CD1c-positive myeloid dendritic cell (primary cell): ENCODE measurements at regions not wholly inside any gene's neighbourhood (a gene's known extent, or its start where the extent isn't known, plus 50 kb on each side); places are given as distances from the start of the nearest gene placed in this dataset.

ENCODE experiments used
- DNase-seq: peaks from one replicate; pipeline ENCODE4 v3.0.0-alpha.2; 2016; ENCODE audit errors: extremely low spot score

DNA sequence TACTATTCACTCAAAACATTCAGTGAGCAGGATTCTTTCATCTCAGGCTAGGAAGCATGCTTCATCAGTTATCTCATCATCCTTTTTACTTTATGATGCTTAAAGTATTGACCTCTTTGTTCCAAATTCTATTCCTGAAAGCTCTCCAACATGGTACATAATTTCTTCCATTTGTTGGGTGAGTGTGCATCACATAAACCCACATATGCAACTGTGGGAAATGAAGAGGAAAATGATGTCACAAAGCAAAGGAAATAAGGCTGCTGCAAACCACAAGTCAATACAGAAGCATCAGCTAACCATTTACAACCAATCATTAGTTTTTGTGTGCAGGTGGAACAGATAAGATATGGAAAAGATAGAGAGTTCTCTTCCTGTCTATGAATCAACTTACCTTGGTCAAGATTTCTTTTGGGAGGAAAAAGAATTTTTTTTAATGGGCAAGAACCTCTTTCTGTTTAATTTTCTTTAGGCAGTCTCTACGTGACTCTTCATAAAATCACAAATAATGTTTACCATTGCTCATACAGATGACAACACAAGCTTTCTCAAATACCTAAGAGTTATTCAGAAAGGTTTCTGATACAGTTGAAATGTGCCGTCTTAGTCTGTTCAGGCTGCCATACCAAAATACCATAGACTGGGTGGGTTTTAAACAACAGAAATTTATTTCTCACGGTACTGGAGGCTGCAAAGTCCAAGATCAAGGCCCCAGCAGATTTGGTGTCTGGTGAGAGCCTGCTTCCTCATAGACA, 259.9 kb downstream of the ADGRG6 start:
- no peak for DNase-seq

DNA sequence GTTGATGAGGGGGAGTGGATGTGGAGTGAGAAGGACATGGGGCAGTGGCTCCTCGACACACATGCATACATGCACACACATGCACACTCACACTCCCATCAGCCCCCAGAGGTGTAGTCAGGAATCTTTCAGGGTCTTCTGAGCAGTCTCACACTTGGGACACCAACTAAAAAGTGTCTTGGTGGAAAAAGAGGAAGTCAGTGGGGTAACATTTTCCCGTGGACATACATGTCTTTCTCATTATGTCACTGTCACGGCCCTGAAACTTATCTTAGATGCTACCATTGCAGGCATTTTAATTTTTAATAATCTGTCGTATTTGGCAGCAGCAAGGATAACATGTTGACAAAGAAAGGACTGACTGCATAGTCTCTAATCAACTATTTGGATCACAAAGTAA, 261.1 kb downstream of the ADGRG6 start:
- DNase-seq = no peak

DNA sequence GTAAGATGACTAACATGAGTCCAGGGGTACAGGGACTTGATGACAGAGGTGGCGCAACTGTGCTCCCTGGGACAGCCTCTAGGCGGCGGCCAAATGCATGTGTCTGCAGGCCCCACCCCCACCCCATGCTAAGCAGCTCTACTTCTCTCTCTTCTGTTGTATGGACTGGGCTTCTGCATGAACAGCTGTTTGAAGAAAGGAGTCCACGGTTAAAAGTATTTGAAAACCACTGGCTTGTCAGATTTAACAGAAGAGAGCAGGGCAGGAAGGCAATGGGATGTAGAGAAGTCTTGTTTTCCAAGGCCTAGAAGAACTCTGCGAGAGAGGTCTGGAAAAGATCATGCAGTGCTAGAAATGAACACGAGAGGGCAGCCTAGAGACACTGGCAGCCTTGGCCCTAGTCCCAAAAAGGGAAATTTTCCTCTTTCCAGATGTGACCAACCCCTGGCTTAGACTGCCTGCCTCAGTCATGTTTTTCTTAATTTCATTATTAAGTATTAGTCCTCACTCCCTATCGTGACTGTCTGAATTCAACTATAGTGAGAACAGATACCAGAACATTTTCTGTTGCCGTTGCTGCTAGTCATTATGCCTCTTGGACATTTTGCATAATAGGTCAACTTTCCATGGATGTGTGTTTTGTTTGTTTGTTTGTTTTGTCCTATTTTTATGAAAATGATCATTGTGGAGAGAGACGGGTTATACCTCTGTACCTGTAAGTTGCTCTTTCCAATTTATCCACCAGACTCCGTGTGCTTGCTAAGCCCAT, 265.0 kb downstream of the ADGRG6 start:
- DNase-seq = peak; percentile 66

DNA sequence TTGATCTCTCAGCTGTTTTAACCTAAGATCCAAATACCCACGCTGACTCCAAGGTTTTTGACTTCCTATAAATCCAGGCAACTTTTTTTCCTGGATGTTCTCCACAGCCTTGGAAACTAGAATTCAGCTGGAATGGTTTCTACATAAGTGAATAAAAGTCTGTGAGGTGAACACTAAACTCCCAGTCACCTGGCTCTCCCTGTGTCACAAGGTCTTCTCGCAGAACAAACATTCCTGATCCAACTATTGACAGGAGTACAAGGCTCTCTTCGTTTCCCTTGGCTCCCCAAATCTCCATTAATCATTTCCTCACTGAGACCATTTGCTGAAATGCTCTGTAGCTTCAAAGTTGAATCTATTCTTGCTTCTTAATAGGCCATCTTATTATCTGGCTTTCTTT, 265.7 kb downstream of the ADGRG6 start:
- no peak for DNase-seq

DNA sequence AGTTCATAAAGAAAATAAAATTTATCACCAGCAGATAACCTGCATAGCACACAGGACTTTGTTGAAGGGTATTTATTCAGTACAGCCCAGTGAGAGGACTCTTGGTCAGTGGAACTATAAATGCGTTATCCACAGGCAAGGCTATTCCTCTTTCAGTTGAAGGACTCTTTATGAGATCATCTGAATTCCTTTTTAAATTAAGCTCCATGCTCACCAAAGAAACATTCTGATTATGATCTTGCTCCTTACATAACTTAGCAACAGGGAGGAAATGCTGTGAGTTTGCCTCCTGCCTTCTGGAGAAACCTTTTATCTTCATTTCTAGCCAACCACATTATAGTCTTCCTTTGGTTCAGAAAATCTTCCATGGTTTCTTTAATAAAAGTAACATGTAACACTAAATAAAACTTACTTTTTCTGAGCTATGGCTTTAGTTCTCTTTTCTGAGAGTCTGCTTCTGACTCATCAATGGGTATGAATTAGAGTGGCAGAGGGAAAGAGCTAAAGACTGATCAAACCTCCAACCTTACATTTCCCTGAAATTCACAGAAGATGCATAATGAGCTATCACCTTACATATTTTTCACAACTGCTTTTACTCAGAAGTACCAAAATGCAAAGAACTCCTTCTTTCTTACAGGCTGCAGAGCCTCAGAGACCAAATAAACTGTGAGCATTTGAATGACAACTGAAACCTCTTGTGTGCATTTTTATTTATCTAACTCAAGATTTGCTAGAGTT, 267.2 kb downstream of the ADGRG6 start:
- DNase-seq = no peak

DNA sequence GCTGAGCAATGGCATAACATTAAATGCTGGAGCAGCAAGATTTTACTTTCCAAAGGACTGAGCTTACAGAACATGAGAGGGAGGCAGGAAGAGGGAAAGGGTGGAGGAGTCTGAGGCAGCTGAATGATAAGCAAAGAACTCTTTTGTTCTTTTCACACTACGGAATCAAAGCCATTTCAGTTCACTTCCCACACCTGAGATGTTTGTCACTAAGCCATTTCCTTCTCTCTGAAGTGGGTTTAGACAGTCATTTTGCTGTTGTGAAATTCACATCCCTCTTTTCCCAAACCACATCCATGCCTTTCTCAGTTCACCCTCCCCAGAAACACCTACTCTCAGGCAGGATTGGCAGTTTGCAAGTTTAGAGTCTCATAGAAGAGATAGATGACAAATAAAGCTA, 267.9 kb downstream of the ADGRG6 start:
- DNase-seq = no peak

DNA sequence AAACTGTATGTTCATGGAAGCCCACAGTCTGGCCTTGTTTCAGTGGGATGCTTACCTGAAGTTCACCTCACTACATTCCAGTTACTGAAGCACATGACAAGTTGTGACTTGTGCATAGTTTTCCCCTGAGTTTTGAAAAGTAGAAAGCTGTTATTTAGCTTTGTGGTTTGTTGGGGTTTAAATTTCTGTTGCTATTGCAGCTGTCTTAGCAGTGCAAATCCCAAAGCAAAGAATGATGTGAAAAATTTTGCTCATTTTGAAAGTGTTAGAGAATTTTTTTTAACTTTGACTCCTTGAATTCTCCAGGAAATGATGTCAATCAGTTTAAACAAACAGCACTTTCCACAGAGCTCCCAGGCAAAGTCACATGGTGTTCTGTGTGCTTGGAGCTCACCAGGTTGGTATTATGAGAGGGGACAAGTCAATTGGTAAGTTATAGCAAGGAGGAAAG, 268.4 kb downstream of the ADGRG6 start:
- no peak for DNase-seq

DNA sequence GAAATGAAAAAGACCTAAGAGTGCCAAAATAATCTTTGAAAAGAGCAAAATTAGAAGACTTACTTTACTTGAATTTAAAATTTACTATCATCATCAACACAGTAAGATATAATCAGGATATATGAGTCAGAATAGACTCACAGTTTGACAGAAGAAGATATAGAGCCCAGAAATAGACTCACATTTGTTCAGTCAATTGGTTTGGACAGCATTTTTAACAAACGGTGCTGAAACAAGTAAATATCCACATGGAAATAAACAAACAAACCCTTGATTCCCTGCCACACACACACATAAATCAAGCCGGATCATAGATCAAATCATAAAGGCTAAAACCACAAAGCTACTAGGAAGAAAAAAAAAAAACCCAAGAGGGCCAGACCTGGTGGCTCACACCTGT, 291.1 kb downstream of the ADGRG6 start:
- no peak for DNase-seq

DNA sequence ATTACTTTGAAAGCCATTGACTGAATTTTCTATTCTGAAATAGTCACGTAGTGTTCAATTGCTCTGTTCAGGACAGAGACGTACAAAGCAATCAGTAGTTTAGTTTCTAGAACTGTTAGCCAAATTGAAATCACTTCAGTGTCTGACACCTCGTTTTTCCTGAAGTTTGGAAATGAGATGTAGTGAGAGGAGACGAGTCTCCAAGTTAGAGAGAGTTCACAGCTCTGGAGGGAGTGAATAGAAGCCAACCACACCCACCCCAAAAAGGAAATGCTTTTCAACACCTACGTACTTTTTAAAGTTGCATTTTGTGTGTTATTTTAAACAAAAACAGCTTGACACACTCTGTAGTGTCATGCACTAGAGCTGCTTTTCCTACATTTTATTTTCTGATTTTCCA, 296.0 kb downstream of the ADGRG6 start:
- no peak for DNase-seq

DNA sequence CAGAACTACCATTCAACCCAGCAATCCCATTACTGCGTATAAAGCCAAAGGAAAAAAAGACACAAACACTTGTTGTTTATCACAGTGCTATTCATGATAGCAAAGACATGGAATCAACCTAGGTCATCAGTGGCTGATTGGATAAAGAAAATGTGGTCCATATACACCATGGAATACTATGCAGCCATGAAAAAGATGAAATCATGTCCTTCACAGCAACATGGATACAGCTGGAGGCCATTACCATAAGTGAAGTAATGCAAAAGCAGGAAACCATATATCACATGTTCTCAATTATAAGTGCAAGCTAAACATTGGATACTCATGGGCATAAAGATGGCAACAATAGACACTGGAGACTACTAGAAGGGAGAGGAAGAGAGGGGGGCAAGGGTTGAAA, 299.6 kb downstream of the ADGRG6 start:
- no peak for DNase-seq

DNA sequence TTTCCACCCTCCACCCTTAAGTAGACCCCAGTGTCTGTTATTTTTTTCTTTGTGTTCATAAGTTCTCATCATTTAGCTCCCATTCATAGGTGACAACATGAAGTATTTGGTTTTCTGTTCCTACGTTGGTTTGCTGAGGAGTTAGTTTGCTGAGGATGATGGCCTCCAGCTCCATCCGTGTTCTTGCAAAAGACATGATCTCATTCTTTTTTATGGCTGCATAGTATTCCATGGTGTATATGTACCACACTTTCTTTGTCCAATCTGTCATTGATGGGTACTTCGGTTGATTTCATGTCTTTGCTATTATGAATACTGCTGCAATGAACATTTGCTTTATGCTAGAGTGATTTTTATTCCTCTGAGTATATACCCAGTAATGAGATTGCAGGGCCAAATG, 301.2 kb downstream of the ADGRG6 start:
- DNase-seq = no peak

DNA sequence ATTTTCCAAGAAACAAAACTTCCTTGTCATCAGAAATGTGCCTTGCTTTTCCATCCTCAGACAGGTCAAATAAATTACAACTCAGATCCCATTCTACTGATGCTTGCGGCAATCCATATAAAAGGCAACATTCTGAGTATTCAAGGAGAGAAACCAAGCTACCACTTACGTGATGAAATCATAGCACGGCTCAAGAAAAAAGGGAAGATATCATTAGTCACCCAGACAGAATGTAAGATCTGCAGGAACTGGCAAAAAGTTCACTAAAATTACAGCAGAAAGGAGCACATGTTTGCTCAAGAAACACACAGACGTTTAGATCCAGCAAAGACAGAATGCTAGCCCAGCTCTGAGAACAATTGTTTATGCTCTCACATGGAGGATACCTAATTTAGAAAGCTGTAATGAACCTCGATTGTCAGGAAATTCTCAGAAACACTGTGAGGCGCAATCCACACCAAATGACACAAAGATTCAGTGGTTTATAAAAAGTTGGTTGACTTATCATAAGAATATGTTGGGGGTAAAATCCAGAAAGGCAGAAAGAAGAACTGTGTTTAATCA, 304.2 kb downstream of the ADGRG6 start:
- peak; percentile 3 for DNase-seq

DNA sequence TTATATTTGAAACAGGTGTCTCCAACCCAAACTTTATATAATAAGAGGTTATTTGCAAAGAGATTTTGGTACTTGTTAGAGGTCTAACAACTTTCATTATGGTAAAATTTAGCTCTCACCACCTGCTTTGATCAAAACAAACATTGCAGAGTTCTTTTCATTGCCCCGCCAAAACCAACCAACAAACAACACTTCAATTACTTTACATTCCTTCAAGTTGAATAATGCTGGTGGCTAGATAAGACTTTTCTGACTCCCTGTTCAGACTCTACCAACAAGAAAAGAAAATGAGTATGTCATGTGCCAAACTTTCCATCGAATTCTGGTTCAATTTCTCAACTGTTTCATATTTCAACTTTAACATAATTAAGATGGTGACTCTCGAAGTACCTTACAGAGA, 311.1 kb downstream of the ADGRG6 start:
- no peak for DNase-seq

DNA sequence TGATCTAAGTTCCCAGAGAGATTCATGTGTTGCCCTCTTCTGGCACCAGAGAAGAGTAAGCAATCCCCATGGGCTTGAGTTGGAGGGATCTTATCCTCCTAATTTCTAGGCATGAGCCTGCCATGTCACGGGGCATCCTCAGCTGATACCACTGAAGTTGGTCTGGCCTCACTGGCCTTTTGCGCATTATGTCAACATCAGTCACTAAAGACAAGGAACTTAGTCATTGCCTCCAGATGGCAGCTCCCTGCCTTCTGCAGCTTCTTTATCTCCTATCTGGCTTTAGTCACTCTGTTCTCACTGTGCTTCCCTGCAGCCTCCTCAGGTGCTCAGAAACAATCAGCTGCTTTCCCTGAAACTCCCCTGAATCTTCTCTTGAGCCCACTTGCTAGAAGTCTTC, 312.2 kb downstream of the ADGRG6 start:
- no peak for DNase-seq

DNA sequence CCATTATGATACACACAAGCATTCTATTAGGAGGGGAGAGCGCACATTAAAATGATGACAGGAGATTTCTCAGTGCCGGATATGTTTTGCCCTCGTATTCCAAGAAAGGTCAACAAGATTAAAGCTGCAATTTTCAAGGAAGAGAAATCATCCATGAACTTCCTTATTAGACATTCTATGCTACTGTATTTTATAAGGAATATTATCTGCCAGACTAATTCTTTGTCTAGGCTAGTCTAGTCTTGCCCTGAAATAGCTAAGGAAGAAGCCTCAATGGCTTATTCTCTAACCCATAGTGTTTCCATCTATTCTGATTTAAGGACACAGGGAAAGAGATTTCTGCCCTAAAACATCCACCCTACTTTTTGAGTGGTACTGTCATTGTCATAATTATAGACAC, 315.4 kb downstream of the ADGRG6 start:
- DNase-seq = no peak

DNA sequence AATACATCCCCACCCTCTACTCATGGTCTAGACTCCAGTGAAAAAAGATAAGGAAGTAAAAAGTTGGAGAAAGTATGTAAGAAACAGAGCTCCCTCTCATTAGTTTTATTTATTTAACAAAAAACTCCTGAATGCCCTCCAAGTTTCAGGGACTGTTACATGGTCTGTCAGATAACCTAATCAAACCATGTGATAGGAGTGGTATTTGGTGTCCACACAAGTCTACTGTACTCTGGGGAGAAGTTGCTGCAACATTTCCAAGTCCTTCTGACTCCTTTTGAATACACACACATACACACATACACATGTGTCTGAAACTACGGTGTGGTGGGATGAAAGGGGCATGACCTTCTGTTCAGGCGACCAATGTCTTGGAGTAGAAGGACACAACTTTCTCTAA, 320.0 kb downstream of the ADGRG6 start:
- DNase-seq = no peak

DNA sequence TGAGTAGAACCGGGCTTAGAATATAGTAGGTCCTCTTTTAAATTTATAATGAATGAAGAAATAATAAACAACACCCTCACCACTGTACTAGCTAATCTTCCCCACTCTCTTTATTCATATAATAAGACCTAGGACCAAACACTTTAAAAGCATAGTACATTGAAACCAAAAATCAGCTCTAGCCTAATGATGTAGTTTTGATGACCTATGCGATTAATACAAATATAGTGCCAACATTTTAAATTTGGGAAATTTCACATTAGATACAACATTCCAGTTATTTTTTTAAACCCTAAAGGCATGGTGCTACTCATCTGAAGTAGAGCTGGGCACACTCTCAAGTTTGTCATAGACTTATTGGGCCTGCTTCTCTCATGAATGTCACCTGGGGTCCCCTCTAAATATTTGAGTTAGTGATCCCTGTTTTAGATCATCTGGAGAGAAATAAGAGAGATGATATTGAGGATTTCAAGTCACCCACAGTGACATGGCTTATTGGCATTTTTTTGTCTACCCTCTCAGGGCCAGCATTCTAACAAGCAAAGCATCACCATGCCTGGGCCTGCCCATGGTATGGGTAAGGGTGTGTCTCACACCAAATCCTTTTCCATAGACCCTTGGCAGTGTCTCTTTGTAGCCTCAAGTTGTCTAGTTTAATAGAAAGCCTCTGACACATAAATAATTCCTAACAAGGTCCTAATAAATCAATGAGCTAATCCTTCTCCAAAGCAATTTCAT, 319.8 kb downstream of the HIVEP2 start:
- no peak for DNase-seq

DNA sequence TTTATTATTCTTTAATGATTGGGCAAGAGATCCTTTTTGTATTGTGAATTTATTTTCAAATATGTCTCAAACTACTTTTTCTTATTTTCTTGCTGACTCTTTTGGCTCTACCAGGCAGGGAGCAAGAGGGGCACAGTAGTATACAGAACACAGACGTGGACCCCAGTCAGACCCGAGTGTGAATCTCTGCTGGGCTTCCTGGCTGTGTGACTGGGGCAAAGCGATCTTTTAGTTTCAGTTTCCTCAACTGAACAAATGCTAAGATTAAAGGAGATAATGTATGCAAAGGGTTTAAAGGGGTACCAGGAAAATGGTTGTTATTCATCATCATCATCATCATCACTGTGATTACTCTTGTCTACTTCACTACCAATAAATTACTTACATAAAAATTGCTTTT, 317.5 kb downstream of the HIVEP2 start:
- no peak for DNase-seq

DNA sequence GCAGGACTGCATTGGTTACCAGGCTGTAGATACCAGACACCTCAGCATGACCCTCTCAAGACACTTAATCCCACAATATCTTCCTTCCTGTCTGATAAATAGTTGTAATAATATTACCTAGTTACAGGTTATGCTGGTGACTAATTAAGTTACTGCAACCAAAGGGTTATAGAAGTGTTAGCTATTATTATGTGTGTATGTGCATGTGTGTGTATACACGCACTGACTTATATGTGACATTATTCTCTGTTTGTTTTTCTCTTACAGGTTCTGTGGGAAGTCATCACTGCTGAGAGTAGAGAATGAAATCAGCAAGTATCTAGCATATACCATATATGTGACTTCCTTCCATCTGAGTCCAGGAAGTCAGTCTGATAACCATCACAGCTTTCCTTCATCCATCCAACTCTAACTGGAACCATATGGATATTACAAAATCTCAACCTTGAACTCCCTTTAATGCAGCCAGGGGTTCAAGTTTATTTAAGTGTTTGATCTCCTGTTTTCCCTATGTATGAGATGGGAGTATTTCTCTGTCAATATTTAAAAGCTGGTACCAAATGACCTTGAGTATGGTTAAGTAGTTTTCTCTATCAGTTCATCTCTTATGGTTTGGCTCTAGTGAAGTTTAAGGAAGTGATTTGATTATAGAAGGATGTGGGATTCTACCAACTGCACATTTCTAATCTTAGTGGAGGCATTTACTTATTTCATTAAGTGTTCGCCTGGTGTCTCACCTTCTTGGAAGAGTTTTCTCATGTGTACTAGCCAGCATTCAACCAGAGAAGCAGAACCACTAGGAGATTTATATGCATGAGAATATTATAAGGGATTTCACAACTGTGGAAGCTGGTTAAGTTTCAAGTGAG, 313.2 kb downstream of the HIVEP2 start:
- DNase-seq = no peak

DNA sequence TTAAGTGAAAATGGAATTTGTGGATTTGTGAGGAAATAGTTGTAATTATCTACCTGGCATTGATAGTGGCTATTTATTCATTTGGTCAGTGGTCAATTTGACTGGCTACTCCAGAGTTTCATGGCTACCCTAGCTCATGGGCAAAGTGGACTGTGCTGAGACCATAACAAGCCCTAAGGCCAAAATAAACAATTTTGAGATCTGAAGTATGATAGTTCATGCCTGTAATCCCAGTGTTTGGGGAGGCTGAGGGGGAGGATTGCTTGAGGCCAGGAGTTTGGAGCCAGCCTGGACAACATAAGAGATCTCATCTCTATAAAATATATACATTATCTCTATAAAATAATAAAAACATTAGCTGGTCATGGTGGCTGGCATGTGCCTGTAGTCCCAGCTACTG, 311.7 kb downstream of the HIVEP2 start:
- no peak for DNase-seq

DNA sequence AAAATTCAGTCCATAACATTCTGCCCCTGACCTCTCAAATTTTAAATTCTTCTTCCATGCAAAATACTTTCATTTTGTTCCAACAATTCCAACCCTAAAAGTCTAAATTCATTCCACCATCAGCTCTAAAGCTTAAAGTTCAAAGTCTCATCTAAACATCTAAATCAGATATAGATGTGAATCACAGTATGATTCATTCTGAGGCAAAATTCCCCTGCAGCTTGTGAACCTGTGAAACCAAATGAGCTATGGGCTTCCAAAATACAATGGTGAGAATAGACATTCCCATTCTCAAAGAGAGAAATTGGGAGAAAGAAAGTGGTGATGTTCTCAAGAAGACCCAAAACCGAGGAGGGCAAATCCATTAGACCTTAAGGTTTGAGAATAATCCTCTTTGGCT, 309.8 kb downstream of the HIVEP2 start:
- DNase-seq = no peak
